ENCODE measurements at regions not wholly inside any gene's neighbourhood (a gene's known extent, or its start where the extent isn't known, plus 50 kb on each side); places are given as distances from the start of the nearest gene placed in this dataset.

DNA sequence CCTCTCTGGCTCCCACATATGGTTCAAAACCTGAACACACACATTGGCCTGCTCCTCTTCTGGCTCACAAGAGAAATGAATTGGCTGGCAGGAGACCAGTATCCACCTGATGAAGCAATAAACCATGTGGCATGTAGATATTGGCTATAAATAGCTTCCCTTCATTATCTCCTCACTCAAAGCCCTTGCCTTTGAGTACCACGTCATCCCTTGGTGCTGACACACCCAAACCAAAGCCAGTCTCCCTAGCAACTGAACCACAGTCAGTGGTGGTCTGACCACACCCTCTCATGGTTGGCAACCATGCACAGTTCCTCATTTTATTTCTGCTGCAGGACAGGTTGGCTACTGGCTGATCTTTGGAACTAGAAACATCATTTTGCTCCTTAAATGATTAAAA lies 98.8 kb downstream of the ZNF621 start:
- TF ChIP-seq, protein P1, sequence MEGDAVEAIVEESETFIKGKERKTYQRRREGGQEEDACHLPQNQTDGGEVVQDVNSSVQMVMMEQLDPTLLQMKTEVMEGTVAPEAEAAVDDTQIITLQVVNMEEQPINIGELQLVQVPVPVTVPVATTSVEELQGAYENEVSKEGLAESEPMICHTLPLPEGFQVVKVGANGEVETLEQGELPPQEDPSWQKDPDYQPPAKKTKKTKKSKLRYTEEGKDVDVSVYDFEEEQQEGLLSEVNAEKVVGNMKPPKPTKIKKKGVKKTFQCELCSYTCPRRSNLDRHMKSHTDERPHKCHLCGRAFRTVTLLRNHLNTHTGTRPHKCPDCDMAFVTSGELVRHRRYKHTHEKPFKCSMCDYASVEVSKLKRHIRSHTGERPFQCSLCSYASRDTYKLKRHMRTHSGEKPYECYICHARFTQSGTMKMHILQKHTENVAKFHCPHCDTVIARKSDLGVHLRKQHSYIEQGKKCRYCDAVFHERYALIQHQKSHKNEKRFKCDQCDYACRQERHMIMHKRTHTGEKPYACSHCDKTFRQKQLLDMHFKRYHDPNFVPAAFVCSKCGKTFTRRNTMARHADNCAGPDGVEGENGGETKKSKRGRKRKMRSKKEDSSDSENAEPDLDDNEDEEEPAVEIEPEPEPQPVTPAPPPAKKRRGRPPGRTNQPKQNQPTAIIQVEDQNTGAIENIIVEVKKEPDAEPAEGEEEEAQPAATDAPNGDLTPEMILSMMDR (IDR thresholded peaks at IDR 0.05; ENCODE audit: extremely low read depth, missing control alignments): no peak
- no peak for DNase-seq (ENCODE audit: low spot score)

DNA sequence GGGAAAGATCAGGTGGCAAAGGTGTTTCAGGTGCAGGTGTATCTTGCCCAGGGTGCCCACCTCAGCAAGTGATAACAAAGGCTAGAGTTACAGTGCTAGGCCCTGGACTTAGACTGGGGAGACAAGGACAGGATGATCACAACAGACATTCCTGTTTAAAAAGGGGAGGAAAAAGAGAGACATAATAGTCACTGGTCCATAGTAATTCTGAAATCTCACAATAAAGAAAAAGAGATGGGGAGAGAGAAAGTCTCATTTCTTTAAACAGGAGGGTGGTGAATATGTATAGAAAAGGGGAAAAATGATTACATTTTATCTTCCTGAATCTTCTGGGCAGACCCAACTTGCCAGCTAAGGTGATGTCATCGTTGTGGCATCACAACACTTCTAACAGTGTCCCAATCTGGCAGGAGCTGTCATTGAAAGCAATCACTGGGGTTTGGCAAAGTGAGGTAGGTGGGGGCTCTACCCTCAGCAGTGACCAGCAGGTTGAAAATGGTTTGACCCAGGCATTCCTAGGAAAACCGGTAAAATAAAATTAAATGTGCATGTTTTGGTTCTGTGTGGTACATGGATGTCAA lies 99.5 kb downstream of the ZNF621 start:
- TF ChIP-seq, protein P1 (IDR thresholded peaks at IDR 0.05; ENCODE audit: extremely low read depth, missing control alignments): no peak
- DNase-seq (ENCODE audit: low spot score): no peak

DNA sequence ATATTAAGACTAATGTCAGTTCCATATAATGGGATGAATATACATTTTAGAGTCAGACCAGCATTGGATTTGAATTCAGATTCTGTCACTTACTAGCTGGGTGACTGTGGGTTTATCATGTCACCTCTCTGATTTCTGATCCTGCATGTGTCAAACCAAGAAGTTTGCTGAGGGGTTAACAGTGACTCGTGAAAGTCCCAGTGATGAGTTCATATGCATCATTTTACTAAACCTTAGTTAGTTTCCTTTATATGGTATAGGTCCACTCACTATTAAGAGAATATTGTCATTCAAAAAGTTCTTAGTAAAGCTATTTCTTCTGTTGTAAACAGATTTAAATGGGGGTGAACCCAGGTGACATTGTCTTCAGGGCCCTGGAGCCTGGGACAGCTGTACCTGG lies 102.3 kb downstream of the ZNF621 start:
- TF ChIP-seq, protein P1 (IDR thresholded peaks at IDR 0.05; ENCODE audit: extremely low read depth, missing control alignments): no peak
- DNase-seq (ENCODE audit: low spot score): no peak

DNA sequence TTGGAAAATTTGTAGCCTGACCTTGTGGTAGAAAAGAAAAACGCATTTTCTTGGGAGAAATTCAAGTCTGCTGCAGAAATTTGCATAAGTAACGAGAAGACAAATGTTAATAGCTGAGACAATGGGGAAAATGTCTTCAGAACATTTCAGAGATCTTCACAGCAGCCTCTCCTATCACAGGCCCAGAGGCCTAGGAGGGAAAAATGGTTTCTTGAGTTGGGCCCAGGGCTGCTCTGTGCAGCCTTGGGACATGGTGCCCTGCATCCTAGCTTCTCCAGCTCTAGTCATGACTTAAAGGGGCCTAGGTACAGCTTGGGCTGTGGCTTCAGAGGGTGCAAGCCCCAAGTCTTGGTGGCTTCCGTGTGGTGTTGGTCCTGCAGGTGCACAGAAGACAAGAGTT lies 104.2 kb downstream of the ZNF621 start:
- DNase-seq (ENCODE audit: low spot score): no peak
- TF ChIP-seq, protein P1 (IDR thresholded peaks at IDR 0.05; ENCODE audit: extremely low read depth, missing control alignments): no peak

DNA sequence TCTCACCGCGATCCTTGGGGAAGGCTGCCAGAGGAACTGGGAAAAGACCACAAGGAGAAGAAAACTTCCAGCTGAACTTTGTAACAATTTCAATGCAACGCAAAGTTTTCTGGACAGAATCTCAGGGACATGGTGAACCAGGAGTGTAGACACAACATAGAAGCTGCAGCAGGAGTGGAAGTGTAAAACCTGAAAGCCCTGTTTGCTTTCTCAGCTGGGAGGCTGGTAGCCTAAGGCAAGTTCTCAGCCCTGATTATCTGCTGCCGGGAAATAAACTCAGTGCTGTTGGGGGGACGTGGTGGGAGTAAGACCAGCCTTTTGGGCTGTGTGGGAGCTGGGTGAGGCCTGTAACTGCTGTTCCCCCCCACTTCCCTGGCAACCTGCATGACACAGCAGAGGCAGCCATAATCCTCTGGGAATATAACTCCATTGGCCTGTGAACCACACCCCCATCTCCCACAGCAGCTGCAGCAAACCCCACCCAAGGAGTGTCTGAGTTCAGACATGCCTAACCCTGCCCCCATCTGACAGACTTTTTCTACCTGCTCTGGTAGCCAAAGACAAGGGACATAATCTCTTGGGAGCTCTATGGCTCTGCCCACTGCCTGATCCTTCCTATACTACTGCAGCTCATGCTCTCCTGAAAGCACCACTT lies 106.7 kb downstream of the ZNF621 start:
- DNase-seq (ENCODE audit: low spot score): no peak

DNA sequence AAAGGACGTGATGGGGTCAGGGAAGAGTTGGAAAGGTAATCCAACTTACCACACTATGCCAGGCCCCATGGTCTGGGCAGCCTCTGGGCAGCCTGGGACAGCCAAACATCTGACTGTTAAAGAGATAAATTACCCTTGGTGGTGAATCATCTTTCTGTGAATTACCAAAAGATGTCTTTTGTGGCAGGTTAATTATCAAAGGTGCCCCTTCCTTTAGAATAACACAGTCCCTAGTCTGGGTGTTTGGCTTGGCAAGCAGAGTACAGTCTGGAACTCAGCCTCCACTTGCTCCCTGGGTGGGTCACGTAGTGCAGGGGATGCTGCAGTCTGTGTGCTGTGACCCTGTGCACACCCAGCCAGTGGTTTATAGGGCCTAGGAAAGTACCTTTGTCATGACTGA lies 113.1 kb downstream of the ZNF621 start:
- TF ChIP-seq, protein P1 (IDR thresholded peaks at IDR 0.05; ENCODE audit: extremely low read depth, missing control alignments): no peak
- no peak for DNase-seq (ENCODE audit: low spot score)

More for the DNA sequence above, 106.7 kb downstream of the ZNF621 start:
- TF ChIP-seq, protein P1 (IDR thresholded peaks at IDR 0.05; ENCODE audit: extremely low read depth, missing control alignments): no peak

DNA sequence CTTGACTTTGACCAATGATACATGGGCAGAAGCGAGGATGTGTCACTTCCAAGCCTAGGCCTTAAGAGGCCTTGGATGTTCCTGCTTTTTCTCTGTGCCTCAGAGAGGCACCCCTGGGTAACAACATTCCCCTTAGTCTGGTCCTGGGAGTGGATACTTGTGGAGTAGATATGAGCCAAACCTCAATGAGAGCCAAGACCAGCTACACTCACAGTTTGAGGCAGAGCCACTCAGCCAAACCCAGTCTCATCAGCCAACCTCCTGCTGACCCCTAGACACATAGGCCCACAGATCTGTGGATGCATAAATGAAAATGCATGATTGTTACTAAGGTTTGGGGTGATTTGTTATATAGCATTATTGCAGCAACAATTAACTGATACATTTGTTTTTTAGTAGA lies 114.2 kb downstream of the ZNF621 start:
- TF ChIP-seq, protein P1 (IDR thresholded peaks at IDR 0.05; ENCODE audit: extremely low read depth, missing control alignments): no peak
- DNase-seq (ENCODE audit: low spot score): no peak
